ENCODE measurements at regions not wholly inside any gene's neighbourhood (a gene's known extent, or its start where the extent isn't known, plus 50 kb on each side); places are given as distances from the start of the nearest gene placed in this dataset.

DNA sequence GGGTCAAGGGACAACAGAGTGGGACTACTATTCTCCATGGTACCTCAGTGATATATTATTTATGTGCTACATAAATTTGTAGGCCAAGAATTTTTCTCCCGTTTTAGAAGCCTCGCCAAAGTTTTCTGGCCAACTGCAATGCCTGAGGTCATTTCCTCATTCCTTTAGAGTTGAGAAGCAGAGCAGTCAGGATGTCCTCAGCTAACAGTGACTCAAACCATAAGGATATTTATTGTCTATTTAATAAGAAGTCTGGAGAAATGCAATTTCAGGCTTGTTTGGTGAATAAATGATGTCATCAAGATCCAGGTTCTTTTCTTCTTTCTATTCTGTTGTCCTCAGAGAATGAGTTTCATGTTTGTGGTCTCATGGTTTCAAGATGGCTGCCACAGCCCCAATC lies 91.0 kb downstream of the ADCYAP1 start:
- Histone ChIP-seq H3K4ac (ENCODE audit: low read depth, low read length) (no peak overlapping the region), H3K4me1 (ENCODE audit: control insufficient read depth in 1 of 2, insufficient read depth in 2 of 2, low read length in 2 of 2) (no peaks in the 10 kb centered on the region), H3K27me3 (ENCODE audit: insufficient read depth, low read length) (no peaks in the 10 kb centered on the region), H3K9me3 (ENCODE audit: insufficient read depth, low read depth, low read length) (no peaks in the 10 kb centered on the region), H3K4me3 (ENCODE audit: low read depth, low read length) (no peak overlapping the region), H2AK5ac (ENCODE audit: low read length) (no peak overlapping the region), H3K79me1 (ENCODE audit: low read length) (no peaks in the 10 kb centered on the region), H2BK5ac (ENCODE audit: low read depth, low read length, poor library complexity) (no peak overlapping the region), H3K18ac (ENCODE audit: low read length) (no peak overlapping the region), H2AFZ (ENCODE audit: insufficient read depth, low read length, poor library complexity) (no peak overlapping the region), H3K4me2 (ENCODE audit: low read length) (no peak overlapping the region), H3K9ac (ENCODE audit: low read length) (no peak overlapping the region), H3K23ac (ENCODE audit: low read length) (no peak overlapping the region), H3K36me3 (ENCODE audit: control insufficient read depth in 1 of 2, insufficient read depth in 2 of 2, low read length in 2 of 2) (no peaks in the 10 kb centered on the region), H3K14ac (ENCODE audit: low read length) (no peak overlapping the region), H2BK12ac (ENCODE audit: low read length) (no peak overlapping the region), H2BK120ac (ENCODE audit: insufficient read depth, low read length, poor library complexity) (no peak overlapping the region), H3K27ac (ENCODE audit: low read depth, low read length) (no peak overlapping the region), H4K91ac (ENCODE audit: low read depth, low read length) (no peak overlapping the region), H3K79me2 (ENCODE audit: control insufficient read depth, insufficient read depth, low read length, poor library complexity) (no peaks in the 10 kb centered on the region), H4K12ac (ENCODE audit: low read depth, low read length) (no peak overlapping the region), H4K8ac (ENCODE audit: low read depth, low read length) (no peak overlapping the region)
- no CpG with 5 or more reads among the region's 2 CpGs for WGBS (ENCODE audit: extremely low coverage, insufficient coverage, insufficient read length)
- no peak for DNase-seq

DNA sequence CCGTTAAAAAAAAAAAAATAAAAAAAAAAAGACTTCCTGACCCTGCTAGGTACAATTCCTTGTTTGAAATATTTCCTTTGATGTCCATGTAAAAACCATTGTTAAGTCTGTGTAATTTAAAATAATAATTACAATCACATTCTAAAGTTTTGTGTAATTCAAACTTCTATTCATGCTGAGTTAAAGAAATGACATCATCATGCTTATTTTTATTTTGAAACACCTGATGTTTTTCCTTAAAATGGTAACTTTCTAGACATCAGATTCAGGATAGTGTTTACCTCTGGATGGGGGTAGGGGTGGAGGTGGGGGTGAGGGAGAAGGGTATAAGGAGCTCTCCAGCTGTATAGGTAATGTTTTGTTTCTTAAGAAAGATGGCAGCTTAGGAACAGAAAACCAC lies 92.8 kb downstream of the ADCYAP1 start:
- Histone ChIP-seq H2BK12ac (ENCODE audit: low read length) (no peak overlapping the region), H4K91ac (ENCODE audit: low read depth, low read length) (no peak overlapping the region), H3K27ac (ENCODE audit: low read depth, low read length) (no peak overlapping the region), H2AK5ac (ENCODE audit: low read length) (no peak overlapping the region), H4K8ac (ENCODE audit: low read depth, low read length) (no peak overlapping the region), H3K27me3 (ENCODE audit: insufficient read depth, low read length) (no peaks in the 10 kb centered on the region), H3K4ac (ENCODE audit: low read depth, low read length) (no peak overlapping the region), H2BK120ac (ENCODE audit: insufficient read depth, low read length, poor library complexity) (no peak overlapping the region), H2BK5ac (ENCODE audit: low read depth, low read length, poor library complexity) (no peak overlapping the region), H3K9ac (ENCODE audit: low read length) (no peak overlapping the region), H3K23ac (ENCODE audit: low read length) (no peak overlapping the region), H3K36me3 (ENCODE audit: control insufficient read depth in 1 of 2, insufficient read depth in 2 of 2, low read length in 2 of 2) (no peaks in the 10 kb centered on the region), H3K4me3 (ENCODE audit: low read depth, low read length) (no peak overlapping the region), H3K9me3 (ENCODE audit: insufficient read depth, low read depth, low read length) (no peaks in the 10 kb centered on the region), H3K79me2 (ENCODE audit: control insufficient read depth, insufficient read depth, low read length, poor library complexity) (no peaks in the 10 kb centered on the region), H4K12ac (ENCODE audit: low read depth, low read length) (no peak overlapping the region), H3K79me1 (ENCODE audit: low read length) (no peaks in the 10 kb centered on the region), H2AFZ (ENCODE audit: insufficient read depth, low read length, poor library complexity) (no peak overlapping the region), H3K18ac (ENCODE audit: low read length) (no peak overlapping the region), H3K14ac (ENCODE audit: low read length) (no peak overlapping the region), H3K4me1 (ENCODE audit: control insufficient read depth in 1 of 2, insufficient read depth in 2 of 2, low read length in 2 of 2) (no peaks in the 10 kb centered on the region), H3K4me2 (ENCODE audit: low read length) (no peak overlapping the region)
- no peak for DNase-seq
- WGBS (ENCODE audit: extremely low coverage, insufficient coverage, insufficient read length) = no CpG with 5 or more reads among the region's 1 CpG

DNA sequence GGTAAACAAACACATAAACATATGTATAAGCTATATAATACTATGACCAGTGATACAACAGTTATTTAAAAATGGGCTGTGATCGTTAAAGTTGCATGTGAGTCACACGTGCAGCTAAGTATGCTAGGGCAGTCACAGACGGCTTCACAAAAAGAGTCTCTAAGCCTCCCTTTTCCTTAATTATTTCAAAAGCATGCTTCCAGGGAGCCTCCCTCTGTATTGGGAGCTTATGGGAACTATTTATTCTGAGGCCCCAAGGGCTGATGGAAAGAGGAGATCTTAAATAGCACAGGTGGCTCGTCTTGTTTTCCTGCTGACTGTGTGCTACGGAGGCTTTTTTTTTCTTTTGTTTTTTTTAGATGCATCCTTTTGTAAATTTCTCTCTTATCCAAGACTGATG lies 94.3 kb downstream of the ADCYAP1 start:
- no peaks in the 10 kb centered on the region for H3K79me2 ChIP-seq (ENCODE audit: control insufficient read depth, insufficient read depth, low read length, poor library complexity)
- H3K27me3 ChIP-seq (ENCODE audit: insufficient read depth, low read length) = no peaks in the 10 kb centered on the region
- no peak overlapping the region for H2BK120ac ChIP-seq (ENCODE audit: insufficient read depth, low read length, poor library complexity)
- H4K91ac ChIP-seq (ENCODE audit: low read depth, low read length) = no peak overlapping the region
- no peak overlapping the region for H3K9ac ChIP-seq (ENCODE audit: low read length)
- H2AFZ ChIP-seq (ENCODE audit: insufficient read depth, low read length, poor library complexity) = no peak overlapping the region
- no peak overlapping the region for H2BK12ac ChIP-seq (ENCODE audit: low read length)
- H3K9me3 ChIP-seq (ENCODE audit: insufficient read depth, low read depth, low read length) = peaks cover 2% of the 10 kb centered on the region
- no peak overlapping the region for H3K4me2 ChIP-seq (ENCODE audit: low read length)
- H3K18ac ChIP-seq (ENCODE audit: low read length) = no peak overlapping the region
- no peak overlapping the region for H3K23ac ChIP-seq (ENCODE audit: low read length)
- no peaks in the 10 kb centered on the region for H3K79me1 ChIP-seq (ENCODE audit: low read length)
- no peaks in the 10 kb centered on the region for H3K36me3 ChIP-seq (ENCODE audit: control insufficient read depth in 1 of 2, insufficient read depth in 2 of 2, low read length in 2 of 2)
- no peak overlapping the region for H3K4me3 ChIP-seq (ENCODE audit: low read depth, low read length)
- no peak overlapping the region for H2AK5ac ChIP-seq (ENCODE audit: low read length)
- peak in 1 of 2 donors; percentile 3 for DNase-seq
- H3K27ac ChIP-seq (ENCODE audit: low read depth, low read length) = no peak overlapping the region
- WGBS (ENCODE audit: extremely low coverage, insufficient coverage, insufficient read length) = no CpG with 5 or more reads among the region's 5 CpGs
- H4K8ac ChIP-seq (ENCODE audit: low read depth, low read length) = no peak overlapping the region
- H3K14ac ChIP-seq (ENCODE audit: low read length) = no peak overlapping the region
- H4K12ac ChIP-seq (ENCODE audit: low read depth, low read length) = no peak overlapping the region
- no peaks in the 10 kb centered on the region for H3K4me1 ChIP-seq (ENCODE audit: control insufficient read depth in 1 of 2, insufficient read depth in 2 of 2, low read length in 2 of 2)
- no peak overlapping the region for H3K4ac ChIP-seq (ENCODE audit: low read depth, low read length)
- H2BK5ac ChIP-seq (ENCODE audit: low read depth, low read length, poor library complexity) = no peak overlapping the region

DNA sequence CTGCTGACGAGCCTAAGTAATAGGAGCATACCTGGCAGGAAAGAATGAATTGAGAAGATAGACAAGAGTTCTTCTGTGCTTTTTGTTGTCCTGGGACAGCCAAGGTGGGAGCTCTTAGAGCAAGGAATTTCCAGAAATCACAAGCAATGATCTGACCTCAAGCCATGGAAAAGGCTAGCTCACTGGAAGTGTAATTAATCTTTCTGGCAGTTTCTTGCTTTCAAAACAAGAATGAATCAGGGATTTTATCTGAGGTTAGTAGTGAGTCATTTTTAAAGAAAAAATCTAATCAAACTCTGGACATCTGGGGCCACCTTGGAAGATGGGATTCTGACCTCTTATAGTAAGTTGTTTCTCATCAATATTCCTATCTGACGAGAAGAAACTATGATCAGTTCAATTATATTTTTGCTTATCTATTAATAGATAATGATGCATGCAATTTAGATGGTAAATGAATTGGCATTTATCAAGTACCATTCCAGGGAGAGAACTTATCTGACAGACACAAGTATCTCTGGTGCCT lies 98.0 kb downstream of the ADCYAP1 start:
- no peak overlapping the region for H2BK120ac ChIP-seq (ENCODE audit: insufficient read depth, low read length, poor library complexity)
- H4K12ac ChIP-seq (ENCODE audit: low read depth, low read length) = no peak overlapping the region
- no peak overlapping the region for H2AFZ ChIP-seq (ENCODE audit: insufficient read depth, low read length, poor library complexity)
- H3K4ac ChIP-seq (ENCODE audit: low read depth, low read length) = no peak overlapping the region
- H3K4me1 ChIP-seq (ENCODE audit: control insufficient read depth in 1 of 2, insufficient read depth in 2 of 2, low read length in 2 of 2) = no peaks in the 10 kb centered on the region
- no peak overlapping the region for H3K18ac ChIP-seq (ENCODE audit: low read length)
- no peak overlapping the region for H4K8ac ChIP-seq (ENCODE audit: low read depth, low read length)
- H3K14ac ChIP-seq (ENCODE audit: low read length) = no peak overlapping the region
- no peak overlapping the region for H3K23ac ChIP-seq (ENCODE audit: low read length)
- H3K9ac ChIP-seq (ENCODE audit: low read length) = no peak overlapping the region
- H4K91ac ChIP-seq (ENCODE audit: low read depth, low read length) = no peak overlapping the region
- H3K9me3 ChIP-seq (ENCODE audit: insufficient read depth, low read depth, low read length) = peaks cover 2% of the 10 kb centered on the region
- H3K36me3 ChIP-seq (ENCODE audit: control insufficient read depth in 1 of 2, insufficient read depth in 2 of 2, low read length in 2 of 2) = no peaks in the 10 kb centered on the region
- no peak overlapping the region for H2BK5ac ChIP-seq (ENCODE audit: low read depth, low read length, poor library complexity)
- H3K27me3 ChIP-seq (ENCODE audit: insufficient read depth, low read length) = no peaks in the 10 kb centered on the region
- no peak for DNase-seq
- H3K27ac ChIP-seq (ENCODE audit: low read depth, low read length) = no peak overlapping the region
- WGBS (ENCODE audit: extremely low coverage, insufficient coverage, insufficient read length) = no CpG with 5 or more reads among the region's 2 CpGs
- H2AK5ac ChIP-seq (ENCODE audit: low read length) = no peak overlapping the region
- H3K79me1 ChIP-seq (ENCODE audit: low read length) = no peaks in the 10 kb centered on the region
- H3K4me2 ChIP-seq (ENCODE audit: low read length) = no peak overlapping the region
- H3K79me2 ChIP-seq (ENCODE audit: control insufficient read depth, insufficient read depth, low read length, poor library complexity) = no peaks in the 10 kb centered on the region
- no peak overlapping the region for H2BK12ac ChIP-seq (ENCODE audit: low read length)
- H3K4me3 ChIP-seq (ENCODE audit: low read depth, low read length) = no peak overlapping the region

Data from trophoblast cell (in vitro differentiated cells and primary cell).